ENCODE measurements at regions not wholly inside any gene's neighbourhood (a gene's known extent, or its start where the extent isn't known, plus 50 kb on each side); places are given as distances from the start of the nearest gene placed in this dataset.

GRCh38 chr22:47376901-47377505 lies 614.6 kb downstream of the TBC1D22A start:
- no peak for DNase-seq

- no peak for DNase-seq
Measured at GRCh38 chr22:47376322-47376700, 613.9 kb downstream of the TBC1D22A start.

DNA sequence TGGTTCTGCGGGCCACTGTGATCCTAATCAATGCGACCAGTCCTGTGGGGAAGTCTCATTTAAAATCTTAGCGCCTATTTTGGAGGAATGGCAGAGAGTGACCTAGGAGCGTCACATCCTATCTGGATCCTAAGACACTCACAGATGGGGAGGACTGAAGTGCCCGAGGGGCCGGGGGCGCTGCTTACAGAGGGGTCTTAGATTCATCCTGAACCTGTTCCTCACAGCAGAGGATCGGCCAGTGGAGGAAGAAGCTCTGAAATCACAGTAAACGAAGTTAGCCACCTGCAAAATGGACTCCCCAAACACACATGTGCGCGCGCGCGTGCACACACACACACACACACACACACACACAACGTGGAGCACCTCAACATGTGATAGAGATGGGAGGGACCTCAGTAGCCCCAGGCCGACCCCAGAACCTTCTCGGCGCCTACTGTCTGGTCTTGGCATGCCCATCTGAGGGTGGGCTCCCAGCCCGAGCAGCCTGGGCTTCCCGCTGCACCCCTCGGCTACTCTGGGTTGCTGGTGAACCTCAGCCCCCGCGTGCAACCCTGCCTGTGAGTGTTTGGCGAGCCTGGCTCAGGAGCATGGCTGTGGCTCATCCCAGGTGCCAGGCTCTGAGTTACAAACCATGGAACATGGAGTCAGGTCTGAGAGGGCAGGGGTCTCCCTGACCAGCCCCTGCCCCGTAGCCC lies 613.3 kb downstream of the TBC1D22A start:
- no peak for DNase-seq

DNA sequence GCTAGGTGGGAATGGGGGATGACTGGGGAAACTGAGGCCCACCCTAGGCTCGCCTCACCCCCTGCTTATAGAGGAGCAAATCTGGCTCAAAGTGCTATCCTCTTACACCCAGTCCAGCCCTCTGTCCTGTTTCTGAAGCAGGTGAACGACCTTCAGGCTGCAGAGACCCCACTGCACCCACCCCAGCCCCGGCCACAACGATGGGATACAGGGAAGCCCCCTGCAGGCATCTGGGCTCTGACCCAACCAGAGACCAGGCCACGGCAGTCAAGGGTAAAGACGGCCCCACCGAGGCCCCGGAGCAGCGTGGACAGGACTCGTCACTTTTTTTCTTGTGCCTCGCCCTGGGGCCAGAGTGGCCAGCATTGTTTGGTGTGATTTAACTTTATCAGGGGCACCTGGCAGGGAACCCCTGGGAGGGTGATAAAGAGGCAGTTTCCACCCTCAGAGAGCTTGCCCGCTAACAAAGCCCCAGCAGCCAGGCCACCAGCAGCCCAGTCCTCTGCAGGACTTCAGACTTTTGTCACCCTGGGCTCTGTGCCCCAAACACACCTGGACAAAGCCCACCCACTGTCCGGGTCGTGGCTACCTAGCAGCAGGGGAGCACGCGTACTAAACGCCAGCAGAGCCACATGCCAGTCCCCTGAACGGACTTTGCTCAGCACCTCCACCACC lies 612.6 kb downstream of the TBC1D22A start:
- DNase-seq, result no peak

GRCh38 chr22:47374273-47374771 lies 611.9 kb downstream of the TBC1D22A start:
- no peak for DNase-seq

- no peak for DNase-seq
Measured at GRCh38 chr22:47373648-47374272, 611.3 kb downstream of the TBC1D22A start.

- DNase-seq, result no peak
Measured at GRCh38 chr22:47372596-47373385, 610.3 kb downstream of the TBC1D22A start.

DNA sequence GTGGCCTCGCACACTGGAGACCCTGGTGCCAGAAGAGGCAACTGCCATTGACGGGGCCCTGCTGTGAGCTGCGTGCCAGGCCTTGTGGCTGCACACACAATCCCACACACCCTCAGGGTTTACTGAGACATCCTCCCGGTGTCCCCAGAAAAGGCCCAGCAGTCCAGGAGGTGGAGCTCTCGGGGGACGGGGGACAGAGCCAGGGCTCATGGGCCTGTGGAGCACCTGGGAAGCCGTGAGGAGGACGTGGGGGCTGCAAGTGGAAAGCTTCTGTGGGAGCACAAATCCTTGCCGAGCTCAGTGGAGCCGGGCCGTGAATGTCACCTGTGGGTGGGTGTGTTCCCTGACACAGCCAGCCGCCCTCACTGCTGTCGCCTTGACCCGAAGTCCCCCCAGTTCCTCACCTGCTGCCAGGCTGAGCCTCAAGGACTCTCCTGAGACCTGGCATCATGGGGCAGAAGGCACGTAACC lies 609.7 kb downstream of the TBC1D22A start:
- DNase-seq, result no peak

DNA sequence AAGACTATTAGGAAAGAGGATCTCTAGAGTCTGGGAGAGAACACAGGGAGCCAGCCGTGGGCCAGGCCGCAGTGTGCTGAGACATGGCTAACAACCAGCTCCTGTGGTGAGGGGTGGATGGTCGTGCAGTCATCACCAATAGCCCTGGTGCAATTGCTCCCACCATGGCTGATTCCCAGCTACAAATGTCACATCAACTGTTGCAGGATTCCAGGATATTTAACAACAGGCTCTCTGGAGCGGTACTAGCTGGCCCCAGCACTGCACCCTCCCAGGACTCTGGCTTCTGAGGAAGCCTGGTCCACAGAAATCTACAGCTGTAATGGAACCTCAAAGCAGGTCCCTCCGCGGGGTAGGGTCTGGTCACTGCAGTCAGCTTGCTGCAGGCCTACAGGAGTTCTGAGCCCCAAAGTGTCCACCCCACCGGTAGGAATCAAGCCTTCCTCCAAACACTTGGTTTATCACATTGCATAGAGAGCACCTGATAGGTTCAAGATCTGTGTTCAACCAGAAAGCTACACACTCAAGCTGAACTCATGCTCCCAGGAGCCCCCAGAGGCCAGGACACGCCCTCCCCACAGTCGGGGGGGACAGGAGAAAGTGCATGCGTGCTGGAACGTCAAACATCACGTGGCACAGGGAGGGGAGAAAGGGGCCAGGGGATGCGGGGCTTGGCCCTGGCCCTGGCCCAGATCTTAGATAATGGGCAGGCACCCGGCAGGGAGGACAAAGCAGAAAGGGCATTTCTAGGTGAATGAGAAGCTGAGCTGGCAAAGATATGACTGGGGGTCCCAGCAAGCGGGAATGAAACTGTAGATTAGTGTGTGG lies 609.0 kb downstream of the TBC1D22A start:
- DNase-seq, result no peak

GRCh38 chr22:47370448-47371262 lies 608.2 kb downstream of the TBC1D22A start:
- DNase-seq, result no peak

DNA sequence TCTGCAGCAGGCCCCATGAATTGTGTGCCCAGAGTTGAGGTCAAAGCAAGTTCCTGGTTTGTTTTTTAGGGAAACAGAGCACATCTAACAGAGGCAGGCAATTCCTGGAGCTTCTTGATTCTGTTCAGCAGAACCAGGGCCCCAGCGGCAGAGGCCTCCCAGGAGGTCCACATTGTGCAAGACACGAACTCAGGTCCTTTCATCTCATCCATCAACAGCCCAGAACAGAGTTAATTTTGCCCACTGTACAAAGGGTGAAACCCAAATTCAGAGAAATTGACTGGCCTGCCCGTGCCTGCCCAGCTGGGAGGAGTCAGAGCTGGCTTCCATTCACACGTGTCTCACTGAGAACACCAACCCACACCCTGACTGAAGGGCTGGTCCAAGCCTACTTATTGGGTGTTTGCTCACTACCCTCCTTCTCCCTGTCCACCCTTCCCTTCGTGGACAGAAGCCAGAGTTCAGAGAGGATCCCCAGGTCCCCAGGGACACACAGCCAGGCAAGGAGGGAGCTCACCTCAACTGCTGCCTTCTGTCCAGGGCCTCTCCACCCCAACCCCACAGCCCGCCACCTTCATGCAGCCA lies 607.1 kb downstream of the TBC1D22A start:
- DNase-seq, result no peak

DNA sequence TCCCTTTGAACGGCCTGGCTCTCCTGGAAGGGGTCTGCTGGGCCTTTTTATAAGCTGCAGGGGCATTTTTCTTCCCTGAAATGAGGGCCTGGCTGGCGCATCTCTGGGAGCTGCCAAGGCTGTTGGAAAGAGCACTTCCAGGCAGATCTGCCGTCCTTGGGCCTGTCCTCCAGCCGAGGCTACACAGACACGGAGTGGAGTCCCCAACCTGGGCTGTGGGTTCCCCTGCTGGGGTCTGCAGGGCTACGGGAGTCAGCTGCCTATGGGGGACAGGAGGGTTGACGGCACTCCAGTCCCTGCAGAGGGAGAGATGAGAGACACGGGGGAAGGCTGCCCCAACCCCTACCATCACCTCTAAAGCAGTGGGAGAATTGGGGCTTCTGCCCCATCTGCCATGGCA lies 606.6 kb downstream of the TBC1D22A start:
- no peak for DNase-seq

- DNase-seq, result no peak
Measured at GRCh38 chr22:47367993-47368945, 605.8 kb downstream of the TBC1D22A start.

GRCh38 chr22:47367107-47367690 lies 604.7 kb downstream of the TBC1D22A start:
- DNase-seq, result no peak

DNA sequence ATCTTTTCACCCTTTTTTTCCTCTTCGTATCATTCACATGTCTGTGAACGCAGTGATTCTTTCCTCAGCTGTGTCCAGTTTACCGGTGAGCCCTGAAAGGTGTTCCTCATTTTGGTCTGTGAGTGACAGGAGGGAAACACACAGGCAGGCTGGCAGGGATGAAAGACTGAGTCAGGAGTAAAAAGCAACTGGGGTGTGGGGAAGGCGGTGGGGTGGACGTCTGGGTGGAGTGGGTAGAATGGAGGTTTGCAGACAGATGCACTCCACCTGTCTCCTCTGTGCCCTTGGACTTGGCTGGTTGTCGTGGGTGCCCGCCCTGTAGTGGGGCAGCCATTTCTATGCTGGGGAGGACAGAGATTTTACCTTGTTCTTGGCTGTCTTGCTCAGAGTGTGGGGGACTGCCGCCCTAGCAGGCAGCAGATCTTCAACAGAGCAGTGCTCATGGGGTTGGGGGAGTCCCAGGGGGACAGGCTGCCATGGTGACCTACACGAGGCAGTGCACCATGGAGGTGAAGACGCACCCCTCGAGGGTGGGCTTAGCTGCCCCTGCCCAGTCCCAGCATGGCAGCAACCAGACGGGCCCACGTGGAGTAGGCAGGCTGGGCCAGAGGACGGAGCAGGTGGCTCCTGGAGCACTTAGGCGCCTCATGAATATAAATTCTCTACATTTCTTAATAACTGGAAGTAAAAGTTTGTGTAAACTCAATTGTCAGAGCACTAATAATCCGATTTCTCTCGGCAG lies 603.7 kb downstream of the TBC1D22A start:
- DNase-seq, result no peak

DNA sequence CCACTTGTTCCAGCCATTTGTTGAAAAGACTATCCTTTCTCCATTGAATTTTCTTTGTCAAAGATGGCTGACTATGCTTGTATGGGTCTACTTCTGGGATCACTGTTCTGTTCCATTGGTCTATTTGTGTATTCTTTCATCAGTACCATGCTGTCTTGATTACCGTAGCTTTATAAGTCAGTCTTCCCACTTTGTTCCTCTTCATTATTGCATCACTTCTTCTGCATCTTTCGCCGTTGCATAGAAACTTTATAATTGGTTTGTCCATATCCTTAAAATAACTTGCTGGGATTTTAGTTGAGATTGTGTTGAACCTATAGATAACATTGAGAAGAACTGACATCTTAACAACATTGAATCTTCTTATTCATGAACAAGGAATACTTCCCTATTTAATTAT lies 598.8 kb downstream of the TBC1D22A start:
- DNase-seq, result no peak

DNA sequence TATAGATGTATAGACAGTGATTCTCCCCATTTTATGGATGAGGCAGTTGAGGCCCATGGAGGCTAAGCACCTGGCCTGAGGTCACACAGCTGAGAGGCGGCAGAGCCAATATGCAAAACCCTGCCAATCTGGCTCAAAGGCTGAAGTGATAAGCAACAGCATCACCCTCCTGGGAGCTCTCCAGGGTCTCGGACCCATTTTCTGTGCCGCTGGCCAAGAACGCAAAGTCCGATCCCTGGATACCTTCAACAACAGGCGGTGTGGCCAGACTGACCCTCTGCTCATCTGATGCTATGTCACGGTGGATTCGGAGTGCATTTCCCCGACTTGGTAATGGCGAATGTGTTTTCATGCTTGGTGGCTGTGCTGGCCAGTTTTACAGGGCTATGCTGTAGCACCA lies 595.0 kb downstream of the TBC1D22A start:
- DNase-seq, result no peak

DNA sequence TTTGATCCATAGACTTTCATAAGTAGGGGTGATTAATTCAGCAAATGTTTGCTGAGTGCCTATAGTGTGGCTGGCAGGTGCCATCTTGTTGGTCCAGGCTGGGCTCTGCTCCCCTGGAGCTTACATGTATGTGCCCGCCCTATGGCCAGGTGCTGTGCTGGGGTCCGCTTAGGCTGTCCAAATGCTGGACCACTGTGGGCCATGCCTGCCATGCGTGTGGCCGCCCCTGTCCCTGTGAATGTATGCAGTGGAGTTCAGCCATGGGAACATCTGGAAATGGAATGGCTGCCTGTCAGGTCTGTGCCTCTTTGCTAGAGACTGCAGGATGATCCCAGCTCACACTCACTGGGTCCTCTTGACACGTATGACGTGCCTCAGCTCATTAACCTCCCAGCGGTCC lies 594.6 kb downstream of the TBC1D22A start:
- DNase-seq, result no peak

All from activated CD4-positive, alpha-beta T cell treated with anti-CD3 and anti-CD28 coated beads for 1 hour (primary cell).